ENCODE measurements at regions not wholly inside any gene's neighbourhood (a gene's known extent, or its start where the extent isn't known, plus 50 kb on each side); places are given as distances from the start of the nearest gene placed in this dataset.

- H3K4me1 ChIP-seq: no peaks in the 10 kb centered on the region
- H3K4me3 ChIP-seq: no peak overlapping the region
- no peak for DNase-seq (ENCODE audit: low spot score in 2 of 2)
- H3K36me3 ChIP-seq (replicated peaks): no peaks in the 10 kb centered on the region
- in situ Hi-C loops (cut with MboI; ENCODE audit: low sequenced_read_pairs): no loop called here
- H3K9me3 ChIP-seq: no peaks in the 10 kb centered on the region
- H3K27me3 ChIP-seq (ENCODE audit: low read depth): no peaks in the 10 kb centered on the region
These were observed 1377.4 kb downstream of the BRD1 start for GRCh38 chr22:48450188-48450825.

- no peak overlapping the region for H3K4me3 ChIP-seq
- no peaks in the 10 kb centered on the region for H3K4me1 ChIP-seq
- DNase-seq (ENCODE audit: low spot score in 2 of 2): no peak
- no peaks in the 10 kb centered on the region for H3K27me3 ChIP-seq (ENCODE audit: low read depth)
- no peaks in the 10 kb centered on the region for H3K9me3 ChIP-seq
- H3K36me3 ChIP-seq (replicated peaks): no peaks in the 10 kb centered on the region
- in situ Hi-C loops (cut with MboI; ENCODE audit: low sequenced_read_pairs): no loop called here
These were observed 1378.0 kb downstream of the BRD1 start for GRCh38 chr22:48449466-48450187.

GRCh38 chr22:48448821-48449220, 1378.9 kb downstream of the BRD1 start:
- H3K4me1 ChIP-seq: no peaks in the 10 kb centered on the region
- no peaks in the 10 kb centered on the region for H3K36me3 ChIP-seq (replicated peaks)
- H3K4me3 ChIP-seq: no peak overlapping the region
- H3K9me3 ChIP-seq: no peaks in the 10 kb centered on the region
- no peaks in the 10 kb centered on the region for H3K27me3 ChIP-seq (ENCODE audit: low read depth)
- in situ Hi-C loops (cut with MboI; ENCODE audit: low sequenced_read_pairs): no loop called here
- DNase-seq (ENCODE audit: low spot score in 2 of 2): no peak

GRCh38 chr22:48445113-48445827, 1382.4 kb downstream of the BRD1 start:
- no peaks in the 10 kb centered on the region for H3K36me3 ChIP-seq (replicated peaks)
- H3K4me1 ChIP-seq: no peaks in the 10 kb centered on the region
- no peaks in the 10 kb centered on the region for H3K9me3 ChIP-seq
- H3K27me3 ChIP-seq (ENCODE audit: low read depth): no peaks in the 10 kb centered on the region
- in situ Hi-C loops (cut with MboI; ENCODE audit: low sequenced_read_pairs): no loop called here
- no peak for DNase-seq (ENCODE audit: low spot score in 2 of 2)
- H3K4me3 ChIP-seq: no peak overlapping the region

- H3K9me3 ChIP-seq: no peaks in the 10 kb centered on the region
- H3K36me3 ChIP-seq (replicated peaks): no peaks in the 10 kb centered on the region
- H3K4me1 ChIP-seq: no peaks in the 10 kb centered on the region
- DNase-seq (ENCODE audit: low spot score in 2 of 2): no peak
- H3K4me3 ChIP-seq: no peak overlapping the region
- H3K27me3 ChIP-seq (ENCODE audit: low read depth): no peaks in the 10 kb centered on the region
- in situ Hi-C loops (cut with MboI; ENCODE audit: low sequenced_read_pairs): no loop called here
These were observed 1383.2 kb downstream of the BRD1 start for GRCh38 chr22:48444320-48445112.

- in situ Hi-C loops (cut with MboI; ENCODE audit: low sequenced_read_pairs): no loop called here
- H3K36me3 ChIP-seq (replicated peaks): no peaks in the 10 kb centered on the region
These were observed 1384.0 kb downstream of the BRD1 start for GRCh38 chr22:48443680-48444079.

GRCh38 chr22:48442663-48443062, 1385.0 kb downstream of the BRD1 start:
- no peak for DNase-seq (ENCODE audit: low spot score in 2 of 2)
- Histone ChIP-seq H3K4me1 (no peaks in the 10 kb centered on the region), H3K4me3 (no peak overlapping the region), H3K9me3 (no peaks in the 10 kb centered on the region), H3K27me3 (ENCODE audit: low read depth) (no peaks in the 10 kb centered on the region), H3K36me3 (replicated peaks) (no peaks in the 10 kb centered on the region)
- in situ Hi-C loops (cut with MboI; ENCODE audit: low sequenced_read_pairs): no loop called here

More at GRCh38 chr22:48443680-48444079, 1384.0 kb downstream of the BRD1 start:
- Histone ChIP-seq H3K27me3 (ENCODE audit: low read depth) (no peaks in the 10 kb centered on the region), H3K9me3 (no peaks in the 10 kb centered on the region), H3K4me3 (no peak overlapping the region), H3K4me1 (no peaks in the 10 kb centered on the region)
- DNase-seq (ENCODE audit: low spot score in 2 of 2): no peak

- no peak for DNase-seq (ENCODE audit: low spot score in 2 of 2)
- Histone ChIP-seq H3K27me3 (ENCODE audit: low read depth) (no peaks in the 10 kb centered on the region), H3K36me3 (replicated peaks) (no peaks in the 10 kb centered on the region), H3K4me1 (no peaks in the 10 kb centered on the region), H3K4me3 (no peak overlapping the region), H3K9me3 (no peaks in the 10 kb centered on the region)
- in situ Hi-C loops (cut with MboI; ENCODE audit: low sequenced_read_pairs): no loop called here
These were observed 1386.2 kb downstream of the BRD1 start for GRCh38 chr22:48441553-48441850.

GRCh38 chr22:48440673-48441552, 1386.8 kb downstream of the BRD1 start:
- Histone ChIP-seq H3K9me3 (no peaks in the 10 kb centered on the region), H3K4me3 (no peak overlapping the region), H3K27me3 (ENCODE audit: low read depth) (no peaks in the 10 kb centered on the region), H3K36me3 (replicated peaks) (no peaks in the 10 kb centered on the region), H3K4me1 (no peaks in the 10 kb centered on the region)
- DNase-seq (ENCODE audit: low spot score in 2 of 2): no peak
- in situ Hi-C loops (cut with MboI; ENCODE audit: low sequenced_read_pairs): no loop called here

- DNase-seq (ENCODE audit: low spot score in 2 of 2): no peak
- H3K4me1 ChIP-seq: no peaks in the 10 kb centered on the region
- in situ Hi-C loops (cut with MboI; ENCODE audit: low sequenced_read_pairs): no loop called here
- no peaks in the 10 kb centered on the region for H3K27me3 ChIP-seq (ENCODE audit: low read depth)
- no peaks in the 10 kb centered on the region for H3K36me3 ChIP-seq (replicated peaks)
- H3K4me3 ChIP-seq: no peak overlapping the region
- H3K9me3 ChIP-seq: no peaks in the 10 kb centered on the region
These were observed 1387.5 kb downstream of the BRD1 start for GRCh38 chr22:48440176-48440575.

GRCh38 chr22:48439560-48440135, 1388.0 kb downstream of the BRD1 start:
- H3K27me3 ChIP-seq (ENCODE audit: low read depth): no peaks in the 10 kb centered on the region
- no peaks in the 10 kb centered on the region for H3K36me3 ChIP-seq (replicated peaks)
- no peaks in the 10 kb centered on the region for H3K4me1 ChIP-seq
- DNase-seq (ENCODE audit: low spot score in 2 of 2): no peak
- no peak overlapping the region for H3K4me3 ChIP-seq
- H3K9me3 ChIP-seq: no peaks in the 10 kb centered on the region
- in situ Hi-C loops (cut with MboI; ENCODE audit: low sequenced_read_pairs): no loop called here

GRCh38 chr22:48438800-48439559, 1388.7 kb downstream of the BRD1 start:
- Histone ChIP-seq H3K27me3 (ENCODE audit: low read depth) (no peaks in the 10 kb centered on the region), H3K9me3 (no peaks in the 10 kb centered on the region), H3K4me3 (no peak overlapping the region), H3K36me3 (replicated peaks) (no peaks in the 10 kb centered on the region), H3K4me1 (no peaks in the 10 kb centered on the region)
- DNase-seq (ENCODE audit: low spot score in 2 of 2): no peak
- in situ Hi-C loops (cut with MboI; ENCODE audit: low sequenced_read_pairs): no loop called here
